ENCODE measurements at regions not wholly inside any gene's neighbourhood (a gene's known extent, or its start where the extent isn't known, plus 50 kb on each side); places are given as distances from the start of the nearest gene placed in this dataset.

- H2AFZ ChIP-seq (ENCODE audit: low read depth, low read length, severe bottlenecking) = no peak overlapping the region
- no peaks in the 10 kb centered on the region for H3K79me2 ChIP-seq (ENCODE audit: insufficient read depth, low read length)
- H3K9me2 ChIP-seq (replicated peaks; ENCODE audit: insufficient read depth, low read length) = no peaks in the 10 kb centered on the region
- H3K4me3 ChIP-seq (ENCODE audit: insufficient read depth, low read length, poor library complexity, severe bottlenecking) = no peak overlapping the region
- no peaks in the 10 kb centered on the region for H3K27me3 ChIP-seq (ENCODE audit: low read length)
- no peaks in the 10 kb centered on the region for H3K9me3 ChIP-seq (ENCODE audit: insufficient read depth, low read length)
- no peaks in the 10 kb centered on the region for H4K20me1 ChIP-seq (ENCODE audit: low read depth, low read length)
- no peak overlapping the region for H3K27ac ChIP-seq (ENCODE audit: low read depth, low read length)
- H3K9ac ChIP-seq (ENCODE audit: low read length) = no peak overlapping the region
- TF ChIP-seq EZH2phosphoT487 (conservative IDR thresholded peaks at IDR 0.05; ENCODE audit: low read length) (no peak), CTCF (IDR thresholded peaks at IDR 0.05; ENCODE audit: insufficient read depth, low read length, poor library complexity, severe bottlenecking) (no peak)
- no peaks in the 10 kb centered on the region for H3K36me3 ChIP-seq (ENCODE audit: low read length)
- H3K4me2 ChIP-seq (ENCODE audit: low read depth, low read length, poor library complexity, severe bottlenecking) = no peak overlapping the region
- no peaks in the 10 kb centered on the region for H3F3A ChIP-seq (ENCODE audit: insufficient read depth)
Observed at GRCh38 chr6:28747631-28748157, 176.1 kb downstream of the TRIM27 start.

GRCh38 chr6:28748192-28748591 is 175.6 kb downstream of the TRIM27 start:
- Histone ChIP-seq H4K20me1 (ENCODE audit: low read depth, low read length) (no peaks in the 10 kb centered on the region), H3K9me3 (ENCODE audit: insufficient read depth, low read length) (no peaks in the 10 kb centered on the region), H3K79me2 (ENCODE audit: insufficient read depth, low read length) (no peaks in the 10 kb centered on the region), H3K4me3 (ENCODE audit: insufficient read depth, low read length, poor library complexity, severe bottlenecking) (no peak overlapping the region), H3K27me3 (ENCODE audit: low read length) (no peaks in the 10 kb centered on the region), H3K36me3 (ENCODE audit: low read length) (no peaks in the 10 kb centered on the region), H3K4me2 (ENCODE audit: low read depth, low read length, poor library complexity, severe bottlenecking) (no peak overlapping the region), H3K9me2 (replicated peaks; ENCODE audit: insufficient read depth, low read length) (no peaks in the 10 kb centered on the region), H3K27ac (ENCODE audit: low read depth, low read length) (no peak overlapping the region), H3K9ac (ENCODE audit: low read length) (no peak overlapping the region), H3F3A (ENCODE audit: insufficient read depth) (no peaks in the 10 kb centered on the region), H2AFZ (ENCODE audit: low read depth, low read length, severe bottlenecking) (no peak overlapping the region)
- TF ChIP-seq EZH2phosphoT487 (conservative IDR thresholded peaks at IDR 0.05; ENCODE audit: low read length) (no peak), CTCF (IDR thresholded peaks at IDR 0.05; ENCODE audit: insufficient read depth, low read length, poor library complexity, severe bottlenecking) (no peak)

- Histone ChIP-seq H3K36me3 (ENCODE audit: low read length) (no peaks in the 10 kb centered on the region), H3K27ac (ENCODE audit: low read depth, low read length) (no peak overlapping the region), H3K4me3 (ENCODE audit: insufficient read depth, low read length, poor library complexity, severe bottlenecking) (no peak overlapping the region), H3K9ac (ENCODE audit: low read length) (no peak overlapping the region), H2AFZ (ENCODE audit: low read depth, low read length, severe bottlenecking) (no peak overlapping the region), H4K20me1 (ENCODE audit: low read depth, low read length) (no peaks in the 10 kb centered on the region), H3K79me2 (ENCODE audit: insufficient read depth, low read length) (no peaks in the 10 kb centered on the region), H3K4me2 (ENCODE audit: low read depth, low read length, poor library complexity, severe bottlenecking) (no peak overlapping the region), H3K9me2 (replicated peaks; ENCODE audit: insufficient read depth, low read length) (no peaks in the 10 kb centered on the region), H3F3A (ENCODE audit: insufficient read depth) (no peaks in the 10 kb centered on the region), H3K9me3 (ENCODE audit: insufficient read depth, low read length) (no peaks in the 10 kb centered on the region), H3K27me3 (ENCODE audit: low read length) (no peaks in the 10 kb centered on the region)
- TF ChIP-seq CTCF (IDR thresholded peaks at IDR 0.05; ENCODE audit: insufficient read depth, low read length, poor library complexity, severe bottlenecking) (no peak), EZH2phosphoT487 (conservative IDR thresholded peaks at IDR 0.05; ENCODE audit: low read length) (no peak)
Observed at GRCh38 chr6:28750926-28751458, 172.8 kb downstream of the TRIM27 start.
